ENCODE measurements at regions not wholly inside any gene's neighbourhood (a gene's known extent, or its start where the extent isn't known, plus 50 kb on each side); places are given as distances from the start of the nearest gene placed in this dataset.
A peak's percentile ranks its signal among the peaks of the same experiment; 100 is the strongest.

DNA sequence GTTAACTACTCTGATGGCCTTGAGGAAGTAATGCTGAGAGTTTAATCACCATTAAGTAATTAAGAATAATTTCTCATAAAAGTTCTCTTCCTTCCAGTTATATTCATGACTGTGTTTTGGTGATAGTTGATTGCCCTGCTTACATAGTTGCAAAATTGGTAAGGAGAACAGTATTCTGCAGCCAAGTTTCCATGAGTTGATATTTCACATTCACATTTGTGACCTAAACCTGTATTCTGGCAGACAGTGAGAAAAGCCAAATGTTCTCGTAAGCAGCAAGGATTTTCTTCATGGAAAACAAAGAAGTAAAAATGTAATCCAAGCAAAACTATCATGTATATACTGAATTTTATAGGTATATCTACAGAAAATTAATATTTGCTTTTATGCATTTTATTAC, 187.8 kb upstream of the NUDT6 start:
- ATAC-seq, result no peak
- H3K27ac ChIP-seq, result no peak overlapping the region
- intact Hi-C loops (cut with DNase I), result no loop called here

GRCh38 chr4:123110685-123111084, 188.3 kb upstream of the NUDT6 start:
- intact Hi-C loops (cut with DNase I), result no loop called here
- no peak for TF ChIP-seq CTCF (IDR thresholded peaks at IDR 0.05)
- H3K4me3 ChIP-seq, result no peak overlapping the region
- no peaks in the 10 kb centered on the region for H3K4me1 ChIP-seq
- H3K27ac ChIP-seq, result no peak overlapping the region
- no peak for ATAC-seq
- no peaks in the 10 kb centered on the region for H3K9me3 ChIP-seq
- no peaks in the 10 kb centered on the region for H3K36me3 ChIP-seq
- H3K27me3 ChIP-seq, result no peaks in the 10 kb centered on the region
- DNase-seq, result no peak

More for the DNA sequence above, 187.8 kb upstream of the NUDT6 start:
- Histone ChIP-seq H3K9me3 (no peaks in the 10 kb centered on the region), H3K27me3 (no peaks in the 10 kb centered on the region), H3K4me3 (no peak overlapping the region), H3K36me3 (no peaks in the 10 kb centered on the region), H3K4me1 (no peaks in the 10 kb centered on the region)
- no peak for DNase-seq
- TF ChIP-seq CTCF (IDR thresholded peaks at IDR 0.05), result no peak

- no peaks in the 10 kb centered on the region for H3K4me1 ChIP-seq
- no peaks in the 10 kb centered on the region for H3K27me3 ChIP-seq
These were observed 190.8 kb upstream of the NUDT6 start for GRCh38 chr4:123113155-123113554.

DNA sequence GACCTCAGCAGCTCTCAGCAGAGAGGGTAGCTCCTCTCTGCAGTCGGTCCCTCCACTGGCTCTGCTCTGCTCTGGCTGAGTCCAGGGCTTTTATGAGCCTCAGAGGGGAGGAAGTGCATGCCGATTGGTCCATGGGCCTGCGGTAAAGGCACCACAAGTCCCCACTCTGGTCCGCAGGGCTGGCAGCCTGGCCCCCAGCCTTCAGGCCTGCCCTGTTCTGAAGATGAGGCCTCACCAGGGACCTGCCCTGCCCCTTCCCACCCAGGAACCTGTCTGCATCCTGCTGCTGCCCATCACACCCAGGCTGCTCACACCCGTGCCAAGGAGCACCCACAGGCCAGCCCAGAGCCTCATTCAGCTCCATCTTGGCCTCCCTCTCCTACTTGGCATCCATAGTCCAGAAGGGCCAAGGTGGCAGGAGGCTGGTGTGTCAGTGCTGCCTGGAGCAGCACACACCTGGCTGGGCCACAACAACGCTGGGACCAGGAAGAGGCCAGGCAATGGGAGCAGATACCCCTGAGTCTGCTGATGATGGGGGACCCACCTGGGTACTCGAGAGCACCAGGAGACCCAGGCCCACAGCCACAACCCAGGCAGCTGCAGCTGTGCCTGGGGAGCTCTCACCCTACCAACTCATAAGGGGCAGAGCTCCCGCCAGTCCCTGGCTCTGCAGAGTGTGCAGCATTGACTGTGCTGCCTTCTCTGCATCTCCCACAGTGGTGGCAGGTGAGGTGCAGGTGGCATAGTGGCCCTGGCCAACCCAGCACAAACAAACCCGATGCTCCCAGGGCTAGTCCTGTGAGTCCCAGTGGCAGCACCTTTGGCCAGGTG, 191.9 kb upstream of the NUDT6 start:
- TF ChIP-seq CTCF (IDR thresholded peaks at IDR 0.05), result no peak
- no peaks in the 10 kb centered on the region for H3K4me1 ChIP-seq
- H3K36me3 ChIP-seq, result no peaks in the 10 kb centered on the region
- H3K4me3 ChIP-seq, result no peak overlapping the region
- H3K27me3 ChIP-seq, result no peaks in the 10 kb centered on the region
- DNase-seq (no peak), ATAC-seq (peak; percentile 22)
- no peaks in the 10 kb centered on the region for H3K9me3 ChIP-seq
- intact Hi-C loops (cut with DNase I), result no loop called here
- no peak overlapping the region for H3K27ac ChIP-seq

More at GRCh38 chr4:123113155-123113554, 190.8 kb upstream of the NUDT6 start:
- no peak for DNase-seq
- H3K36me3 ChIP-seq, result no peaks in the 10 kb centered on the region
- no peaks in the 10 kb centered on the region for H3K9me3 ChIP-seq
- no peak for TF ChIP-seq CTCF (IDR thresholded peaks at IDR 0.05)
- intact Hi-C loops (cut with DNase I), result no loop called here
- ATAC-seq, result no peak
- no peak overlapping the region for H3K27ac ChIP-seq
- no peak overlapping the region for H3K4me3 ChIP-seq

DNA sequence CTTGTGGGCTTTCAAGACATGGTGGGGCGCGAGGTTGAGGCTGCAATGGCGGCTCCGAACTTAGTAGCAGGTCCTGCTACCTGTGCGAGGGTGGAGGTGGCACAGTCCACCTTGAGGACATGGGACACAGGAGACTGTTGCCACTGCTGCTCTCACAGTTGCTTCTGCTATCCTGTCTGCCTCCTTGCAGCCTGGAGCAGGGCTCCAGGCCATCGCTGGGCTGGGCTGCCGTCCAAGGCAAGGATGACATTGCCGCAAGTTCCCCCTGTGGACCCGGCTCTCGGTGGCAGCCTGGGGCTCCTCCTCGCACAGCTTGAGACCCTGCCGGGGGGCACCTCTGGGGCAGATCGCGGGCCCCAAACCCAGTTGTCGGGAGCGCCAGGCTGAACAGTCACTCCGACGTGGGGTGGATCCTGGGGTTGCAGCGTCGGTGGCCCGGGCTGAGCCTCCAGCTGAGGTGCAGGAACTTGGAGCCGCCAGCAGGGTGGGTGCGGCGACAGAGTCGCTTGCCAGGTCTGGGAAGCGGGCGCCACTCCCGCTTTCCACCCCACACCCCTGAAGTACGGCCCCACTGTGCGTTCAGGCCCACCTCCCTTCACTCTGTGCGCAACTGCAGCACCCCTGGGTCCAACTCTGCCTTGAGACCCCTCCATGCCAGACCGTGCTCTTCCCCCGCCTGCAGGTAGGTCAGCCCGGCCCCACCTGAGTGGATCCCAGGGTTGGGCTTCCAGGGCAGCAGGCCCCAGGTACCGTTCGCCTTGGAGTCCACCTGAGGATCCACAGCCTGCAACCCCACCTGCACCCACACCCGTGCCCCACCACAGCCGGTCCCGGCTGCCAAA, 192.7 kb upstream of the NUDT6 start:
- no peaks in the 10 kb centered on the region for H3K4me1 ChIP-seq
- peak; percentile 52 for ATAC-seq

More for the DNA sequence above, 192.7 kb upstream of the NUDT6 start:
- no peak for DNase-seq
- Histone ChIP-seq H3K4me3 (no peak overlapping the region), H3K27ac (no peak overlapping the region), H3K27me3 (no peaks in the 10 kb centered on the region), H3K9me3 (no peaks in the 10 kb centered on the region), H3K36me3 (no peaks in the 10 kb centered on the region)
- no peak for TF ChIP-seq CTCF (IDR thresholded peaks at IDR 0.05)
- intact Hi-C loops (cut with DNase I), result no loop called here
